ENCODE measurements at regions not wholly inside any gene's neighbourhood (a gene's known extent, or its start where the extent isn't known, plus 50 kb on each side); places are given as distances from the start of the nearest gene placed in this dataset.

- no peaks in the 10 kb centered on the region for H3K27me3 Mint-ChIP-seq
- H3K4me3 Mint-ChIP-seq: no peak overlapping the region
- Histone ChIP-seq H3K36me3 (ENCODE audit: control insufficient read depth, insufficient read depth, low read length) (no peaks in the 10 kb centered on the region), H3K27me3 (ENCODE audit: control insufficient read depth, insufficient read depth, low read length) (no peaks in the 10 kb centered on the region), H3K9me3 (ENCODE audit: control insufficient read depth in 2 of 2, low read length in 2 of 2) (no peaks in the 10 kb centered on the region), H3K4me1 (ENCODE audit: control insufficient read depth, insufficient read depth, low read length, poor library complexity, severe bottlenecking) (no peaks in the 10 kb centered on the region), H3K27ac (ENCODE audit: insufficient read depth, low read length, poor library complexity, severe bottlenecking) (no peak overlapping the region), H3K4me3 (ENCODE audit: low read depth, low read length) (no peak overlapping the region)
- H3K9me3 Mint-ChIP-seq: peaks cover 0 to 6% (median 2%) of the 10 kb centered on the region in 7 donors
- no peak overlapping the region for H3K27ac Mint-ChIP-seq
- DNase-seq: no peak
- ATAC-seq (ENCODE audit: low read depth in 2 of 2): no peak
- H3K4me1 Mint-ChIP-seq: no peaks in the 10 kb centered on the region
- H3K36me3 Mint-ChIP-seq: no peaks in the 10 kb centered on the region
These were observed 921.4 kb upstream of the CELF2 start for GRCh38 chr10:10096296-10096695.

- Histone ChIP-seq H3K36me3 (ENCODE audit: control insufficient read depth, insufficient read depth, low read length) (no peaks in the 10 kb centered on the region), H3K4me1 (ENCODE audit: control insufficient read depth, insufficient read depth, low read length, poor library complexity, severe bottlenecking) (no peaks in the 10 kb centered on the region), H3K4me3 (ENCODE audit: low read depth, low read length) (no peak overlapping the region), H3K27me3 (ENCODE audit: control insufficient read depth, insufficient read depth, low read length) (no peaks in the 10 kb centered on the region), H3K9me3 (ENCODE audit: control insufficient read depth in 2 of 2, low read length in 2 of 2) (no peaks in the 10 kb centered on the region), H3K27ac (ENCODE audit: insufficient read depth, low read length, poor library complexity, severe bottlenecking) (no peak overlapping the region)
- DNase-seq (no peak), ATAC-seq (ENCODE audit: low read depth in 2 of 2) (no peak)
- Mint-ChIP-seq H3K4me3 (no peak overlapping the region), H3K27me3 (peaks cover 3% of the 10 kb centered on the region), H3K27ac (no peak overlapping the region), H3K4me1 (no peaks in the 10 kb centered on the region), H3K36me3 (no peaks in the 10 kb centered on the region), H3K9me3 (peaks cover 0 to 6% (median 2%) of the 10 kb centered on the region in 7 donors)
These were observed 920.8 kb upstream of the CELF2 start for GRCh38 chr10:10096898-10097297.

GRCh38 chr10:10101106-10101505, 916.6 kb upstream of the CELF2 start:
- ATAC-seq (ENCODE audit: low read depth in 2 of 2) (no peak), DNase-seq (no peak)
- Histone ChIP-seq H3K9me3 (ENCODE audit: control insufficient read depth in 2 of 2, low read length in 2 of 2) (peaks cover 0 to 2% of the 10 kb centered on the region in 2 experiments), H3K27ac (ENCODE audit: insufficient read depth, low read length, poor library complexity, severe bottlenecking) (no peak overlapping the region), H3K36me3 (ENCODE audit: control insufficient read depth, insufficient read depth, low read length) (no peaks in the 10 kb centered on the region), H3K4me3 (ENCODE audit: low read depth, low read length) (no peak overlapping the region), H3K27me3 (ENCODE audit: control insufficient read depth, insufficient read depth, low read length) (no peaks in the 10 kb centered on the region), H3K4me1 (ENCODE audit: control insufficient read depth, insufficient read depth, low read length, poor library complexity, severe bottlenecking) (no peaks in the 10 kb centered on the region)
- Mint-ChIP-seq H3K4me3 (no peak overlapping the region), H3K27ac (no peak overlapping the region), H3K36me3 (no peaks in the 10 kb centered on the region), H3K27me3 (peaks cover 4% of the 10 kb centered on the region), H3K9me3 (peaks cover 0 to 6% (median 1%) of the 10 kb centered on the region in 7 donors), H3K4me1 (no peaks in the 10 kb centered on the region)

- Histone ChIP-seq H3K27me3 (ENCODE audit: control insufficient read depth, insufficient read depth, low read length) (no peaks in the 10 kb centered on the region), H3K27ac (ENCODE audit: insufficient read depth, low read length, poor library complexity, severe bottlenecking) (no peak overlapping the region), H3K9me3 (ENCODE audit: control insufficient read depth in 2 of 2, low read length in 2 of 2) (no peaks in the 10 kb centered on the region), H3K36me3 (ENCODE audit: control insufficient read depth, insufficient read depth, low read length) (no peaks in the 10 kb centered on the region), H3K4me1 (ENCODE audit: control insufficient read depth, insufficient read depth, low read length, poor library complexity, severe bottlenecking) (no peaks in the 10 kb centered on the region), H3K4me3 (ENCODE audit: low read depth, low read length) (no peak overlapping the region)
- H3K4me1 Mint-ChIP-seq: no peaks in the 10 kb centered on the region
- DNase-seq (no peak), ATAC-seq (ENCODE audit: low read depth in 2 of 2) (no peak)
- H3K36me3 Mint-ChIP-seq: no peaks in the 10 kb centered on the region
- H3K27me3 Mint-ChIP-seq: no peaks in the 10 kb centered on the region
- H3K9me3 Mint-ChIP-seq: peaks cover 0 to 4% (median 2%) of the 10 kb centered on the region in 7 donors
- H3K27ac Mint-ChIP-seq: no peak overlapping the region
- no peak overlapping the region for H3K4me3 Mint-ChIP-seq
These were observed 906.7 kb upstream of the CELF2 start for GRCh38 chr10:10110844-10111490.

GRCh38 chr10:10118131-10118530, 899.5 kb upstream of the CELF2 start:
- DNase-seq (no peak), ATAC-seq (ENCODE audit: low read depth in 2 of 2) (no peak)
- H3K4me3 Mint-ChIP-seq: no peak overlapping the region
- H3K4me1 Mint-ChIP-seq: no peaks in the 10 kb centered on the region
- H3K9me3 Mint-ChIP-seq: peaks cover 0 to 8% (median 4%) of the 10 kb centered on the region in 7 donors
- no peaks in the 10 kb centered on the region for H3K27me3 ChIP-seq (ENCODE audit: control insufficient read depth, insufficient read depth, low read length)
- no peak overlapping the region for H3K4me3 ChIP-seq (ENCODE audit: low read depth, low read length)
- H3K36me3 Mint-ChIP-seq: no peaks in the 10 kb centered on the region
- no peak overlapping the region for H3K27ac ChIP-seq (ENCODE audit: insufficient read depth, low read length, poor library complexity, severe bottlenecking)
- H3K9me3 ChIP-seq (ENCODE audit: control insufficient read depth in 2 of 2, low read length in 2 of 2): no peaks in the 10 kb centered on the region
- no peak overlapping the region for H3K27ac Mint-ChIP-seq
- no peaks in the 10 kb centered on the region for H3K36me3 ChIP-seq (ENCODE audit: control insufficient read depth, insufficient read depth, low read length)
- H3K27me3 Mint-ChIP-seq: no peaks in the 10 kb centered on the region
- H3K4me1 ChIP-seq (ENCODE audit: control insufficient read depth, insufficient read depth, low read length, poor library complexity, severe bottlenecking): no peaks in the 10 kb centered on the region

- no peak overlapping the region for H3K4me3 Mint-ChIP-seq
- no peak overlapping the region for H3K27ac Mint-ChIP-seq
- ATAC-seq (ENCODE audit: low read depth in 2 of 2) (no peak), DNase-seq (no peak)
- no peaks in the 10 kb centered on the region for H3K36me3 ChIP-seq (ENCODE audit: control insufficient read depth, insufficient read depth, low read length)
- no peak overlapping the region for H3K27ac ChIP-seq (ENCODE audit: insufficient read depth, low read length, poor library complexity, severe bottlenecking)
- no peaks in the 10 kb centered on the region for H3K4me1 ChIP-seq (ENCODE audit: control insufficient read depth, insufficient read depth, low read length, poor library complexity, severe bottlenecking)
- H3K9me3 Mint-ChIP-seq: peaks cover 0 to 5% (median 4%) of the 10 kb centered on the region in 7 donors
- H3K9me3 ChIP-seq (ENCODE audit: control insufficient read depth in 2 of 2, low read length in 2 of 2): no peaks in the 10 kb centered on the region
- no peaks in the 10 kb centered on the region for H3K27me3 ChIP-seq (ENCODE audit: control insufficient read depth, insufficient read depth, low read length)
- H3K4me3 ChIP-seq (ENCODE audit: low read depth, low read length): no peak overlapping the region
- H3K36me3 Mint-ChIP-seq: no peaks in the 10 kb centered on the region
- H3K27me3 Mint-ChIP-seq: no peaks in the 10 kb centered on the region
- no peaks in the 10 kb centered on the region for H3K4me1 Mint-ChIP-seq
These were observed 897.0 kb upstream of the CELF2 start for GRCh38 chr10:10120671-10121070.

- H3K36me3 Mint-ChIP-seq: no peaks in the 10 kb centered on the region
- DNase-seq: no peak
- no peaks in the 10 kb centered on the region for H3K9me3 ChIP-seq (ENCODE audit: control insufficient read depth in 2 of 2, low read length in 2 of 2)
- no peaks in the 10 kb centered on the region for H3K36me3 ChIP-seq (ENCODE audit: control insufficient read depth, insufficient read depth, low read length)
- no peak for ATAC-seq (ENCODE audit: low read depth in 2 of 2)
- H3K27me3 ChIP-seq (ENCODE audit: control insufficient read depth, insufficient read depth, low read length): no peaks in the 10 kb centered on the region
- H3K4me3 Mint-ChIP-seq: no peak overlapping the region
- no peak overlapping the region for H3K27ac ChIP-seq (ENCODE audit: insufficient read depth, low read length, poor library complexity, severe bottlenecking)
- H3K4me3 ChIP-seq (ENCODE audit: low read depth, low read length): no peak overlapping the region
- no peaks in the 10 kb centered on the region for H3K4me1 Mint-ChIP-seq
- peaks cover 0 to 3% (median 0%) of the 10 kb centered on the region in 7 donors for H3K9me3 Mint-ChIP-seq
- no peaks in the 10 kb centered on the region for H3K4me1 ChIP-seq (ENCODE audit: control insufficient read depth, insufficient read depth, low read length, poor library complexity, severe bottlenecking)
- H3K27me3 Mint-ChIP-seq: no peaks in the 10 kb centered on the region
- no peak overlapping the region for H3K27ac Mint-ChIP-seq
These were observed 892.0 kb upstream of the CELF2 start for GRCh38 chr10:10125676-10126075.

GRCh38 chr10:10126218-10126617, 891.5 kb upstream of the CELF2 start:
- H3K9me3 Mint-ChIP-seq: peaks cover 0 to 3% (median 0%) of the 10 kb centered on the region in 7 donors
- no peak overlapping the region for H3K4me3 Mint-ChIP-seq
- no peak overlapping the region for H3K27ac Mint-ChIP-seq
- no peaks in the 10 kb centered on the region for H3K27me3 ChIP-seq (ENCODE audit: control insufficient read depth, insufficient read depth, low read length)
- no peaks in the 10 kb centered on the region for H3K9me3 ChIP-seq (ENCODE audit: control insufficient read depth in 2 of 2, low read length in 2 of 2)
- H3K27me3 Mint-ChIP-seq: no peaks in the 10 kb centered on the region
- no peaks in the 10 kb centered on the region for H3K36me3 ChIP-seq (ENCODE audit: control insufficient read depth, insufficient read depth, low read length)
- no peak overlapping the region for H3K27ac ChIP-seq (ENCODE audit: insufficient read depth, low read length, poor library complexity, severe bottlenecking)
- no peak overlapping the region for H3K4me3 ChIP-seq (ENCODE audit: low read depth, low read length)
- no peaks in the 10 kb centered on the region for H3K36me3 Mint-ChIP-seq
- no peaks in the 10 kb centered on the region for H3K4me1 Mint-ChIP-seq
- ATAC-seq (ENCODE audit: low read depth in 2 of 2) (no peak), DNase-seq (no peak)
- H3K4me1 ChIP-seq (ENCODE audit: control insufficient read depth, insufficient read depth, low read length, poor library complexity, severe bottlenecking): no peaks in the 10 kb centered on the region
